ENCODE measurements at regions not wholly inside any gene's neighbourhood (a gene's known extent, or its start where the extent isn't known, plus 50 kb on each side); places are given as distances from the start of the nearest gene placed in this dataset.

- FAIRE-seq (no peak), ATAC-seq (no peak), DNase-seq (ENCODE audit: low read depth, low spot score) (no peak)
- Histone ChIP-seq H3K27ac (ENCODE audit: control insufficient read depth, insufficient read depth) (no peak overlapping the region), H3K4me1 (ENCODE audit: control insufficient read depth, insufficient read depth, low read length) (no peaks in the 10 kb centered on the region), H3K36me3 (ENCODE audit: control insufficient read depth in 2 of 2, insufficient read depth in 2 of 2, low read length in 1 of 2) (no peaks in the 10 kb centered on the region), H4K20me1 (ENCODE audit: control insufficient read depth, insufficient read depth) (no peaks in the 10 kb centered on the region), H3K79me2 (ENCODE audit: control insufficient read depth, insufficient read depth, low read length) (no peaks in the 10 kb centered on the region), H3K9me3 (replicated peaks; ENCODE audit: control insufficient read depth, insufficient read depth, low read length) (peaks cover 1% of the 10 kb centered on the region; the same call in 1 of the 3 replicates), H3K4me2 (ENCODE audit: control insufficient read depth, insufficient read depth) (no peak overlapping the region), H3K4me3 (no peak overlapping the region), H3K27me3 (replicated peaks in 1 of 2; ENCODE audit: control insufficient read depth in 2 of 2, insufficient read depth in 2 of 2, low read length in 1 of 2) (no peaks in the 10 kb centered on the region), H3K9ac (ENCODE audit: control insufficient read depth, insufficient read depth, low read length) (no peak overlapping the region), H2AFZ (ENCODE audit: control insufficient read depth, low read depth, low read length) (no peak overlapping the region)
- SMC1A ChIA-PET (ENCODE audit: uncharacterized antibody, unreplicated experiment), result interaction anchor here (1.1 kb wide), 1 partner anchor 46 kb away, joined by 3 read pairs; no protein-coding TSS in a partner anchor
- CTCF ChIA-PET, result interaction anchor here (0.6 kb wide), 1 partner anchor 75 kb away, joined by 3 read pairs; no protein-coding TSS in a partner anchor
- POLR2A ChIA-PET, result interaction anchor here (0.6 kb wide), 1 partner anchor 113 kb away, joined by 4 read pairs; no protein-coding TSS in a partner anchor
- intact Hi-C loops (cut with micrococcal nuclease; ENCODE audit: unreplicated experiment), result no loop called here
- RAD21 ChIA-PET (ENCODE audit: unreplicated experiment), result interaction anchor here (0.6 to 0.7 kb wide), 3 partner anchors 49 to 282 kb away, joined by 3 to 4 read pairs (median 3); no protein-coding TSS in a partner anchor
- no TSS peak for BruUV-seq (replicated peaks)
- in situ Hi-C loops (cut with MboI), result no loop called here
- WGBS (ENCODE audit: insufficient coverage, insufficient replicate concordance, low lambda C conversion rate, missing lambda C conversion rate), result 21% methylated on average over 2 of the region's 2 CpGs
- TF ChIP-seq ZNF592 (IDR thresholded peaks at IDR 0.05) (no peak), MEF2B (IDR thresholded peaks at IDR 0.05; ENCODE audit: partially characterized antibody, poor library complexity, severe bottlenecking) (no peak), ZNF217 (IDR thresholded peaks at IDR 0.05) (no peak), RELB (IDR thresholded peaks at IDR 0.05; ENCODE audit: low read depth) (no peak), CUX1 (IDR thresholded peaks at IDR 0.05; ENCODE audit: insufficient replicate concordance, low read depth, low read length) (no peak), ZBTB4 (CRISPR knock-in tag; IDR thresholded peaks at IDR 0.05) (no peak), ZSCAN29 (IDR thresholded peaks at IDR 0.05) (no peak)
Measured at GRCh38 chr20:6657904-6658303, 109.6 kb upstream of the BMP2 start.

All from GM12878 (cell line).